Endothelial cell (in vitro differentiated cells): ENCODE measurements at regions not wholly inside any gene's neighbourhood (a gene's known extent, or its start where the extent isn't known, plus 50 kb on each side); places are given as distances from the start of the nearest gene placed in this dataset.

ENCODE experiments used
- DNase-seq: peaks from one replicate; pipeline ENCODE4 v3.0.0; 2021; ENCODE audit warnings: low spot score
- H3K27ac Mint-ChIP-seq: one replicate; pipeline ENCODE4 v1.8.0; 2021; ENCODE audit warnings: mixed read lengths, inconsistent platforms; ENCODE audit not compliant: unreplicated experiment
- H3K27me3 Mint-ChIP-seq: one replicate; pipeline ENCODE4 v1.8.0; 2021; ENCODE audit warnings: mild to moderate bottlenecking, moderate library complexity, mixed read lengths, inconsistent platforms; ENCODE audit not compliant: unreplicated experiment
- H3K36me3 Mint-ChIP-seq: one replicate; pipeline ENCODE4 v1.8.0; 2021; ENCODE audit warnings: mild to moderate bottlenecking, low read depth, mixed read lengths, inconsistent platforms; ENCODE audit not compliant: unreplicated experiment
- H3K4me1 Mint-ChIP-seq: one replicate; pipeline ENCODE4 v1.8.0; 2021; ENCODE audit warnings: mild to moderate bottlenecking, mixed read lengths, inconsistent platforms; ENCODE audit not compliant: unreplicated experiment
- H3K4me3 Mint-ChIP-seq: one replicate; pipeline ENCODE4 v1.8.0; 2021; ENCODE audit warnings: mild to moderate bottlenecking, mixed read lengths, inconsistent platforms; ENCODE audit not compliant: unreplicated experiment
- H3K9me3 Mint-ChIP-seq: one replicate; pipeline ENCODE4 v1.8.0; 2021; ENCODE audit warnings: mixed read lengths, inconsistent platforms; ENCODE audit not compliant: unreplicated experiment
- TF ChIP-seq, protein P1 (sequence below): fragments of 200-600 bp; sonication (generic); IDR thresholded peaks from one replicate; pipeline ENCODE4 v1.5.0; 2021; ENCODE audit warnings: antibody characterized with exemption; ENCODE audit not compliant: unreplicated experiment

DNA sequence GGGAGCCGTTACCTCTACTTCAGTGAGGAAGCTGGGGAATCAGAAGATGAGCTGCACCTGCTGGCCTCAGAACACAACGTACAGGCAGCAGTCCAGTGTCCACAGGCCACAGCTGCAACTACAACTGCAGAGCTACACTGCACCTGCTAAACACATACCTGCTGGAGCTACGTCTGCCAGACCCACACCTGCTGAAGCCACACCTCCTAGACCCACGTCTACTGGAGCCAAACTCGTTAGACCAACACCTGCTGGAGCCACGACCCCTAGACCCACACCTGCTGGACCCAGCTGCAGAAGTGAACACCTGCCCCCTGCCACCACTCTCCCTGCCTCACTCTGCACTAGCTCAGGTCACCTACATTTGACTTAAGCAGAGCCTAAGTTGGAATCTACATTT, 169.9 kb downstream of the USP12 start:
- peaks cover 5% of the 10 kb centered on the region for H3K36me3 Mint-ChIP-seq
- TF ChIP-seq, protein P1, sequence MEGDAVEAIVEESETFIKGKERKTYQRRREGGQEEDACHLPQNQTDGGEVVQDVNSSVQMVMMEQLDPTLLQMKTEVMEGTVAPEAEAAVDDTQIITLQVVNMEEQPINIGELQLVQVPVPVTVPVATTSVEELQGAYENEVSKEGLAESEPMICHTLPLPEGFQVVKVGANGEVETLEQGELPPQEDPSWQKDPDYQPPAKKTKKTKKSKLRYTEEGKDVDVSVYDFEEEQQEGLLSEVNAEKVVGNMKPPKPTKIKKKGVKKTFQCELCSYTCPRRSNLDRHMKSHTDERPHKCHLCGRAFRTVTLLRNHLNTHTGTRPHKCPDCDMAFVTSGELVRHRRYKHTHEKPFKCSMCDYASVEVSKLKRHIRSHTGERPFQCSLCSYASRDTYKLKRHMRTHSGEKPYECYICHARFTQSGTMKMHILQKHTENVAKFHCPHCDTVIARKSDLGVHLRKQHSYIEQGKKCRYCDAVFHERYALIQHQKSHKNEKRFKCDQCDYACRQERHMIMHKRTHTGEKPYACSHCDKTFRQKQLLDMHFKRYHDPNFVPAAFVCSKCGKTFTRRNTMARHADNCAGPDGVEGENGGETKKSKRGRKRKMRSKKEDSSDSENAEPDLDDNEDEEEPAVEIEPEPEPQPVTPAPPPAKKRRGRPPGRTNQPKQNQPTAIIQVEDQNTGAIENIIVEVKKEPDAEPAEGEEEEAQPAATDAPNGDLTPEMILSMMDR = no peak
- no peak for DNase-seq
- no peak overlapping the region for H3K4me3 Mint-ChIP-seq
- H3K27ac Mint-ChIP-seq = no peak overlapping the region
- H3K4me1 Mint-ChIP-seq = peaks cover 29% of the 10 kb centered on the region
- H3K9me3 Mint-ChIP-seq = no peaks in the 10 kb centered on the region
- H3K27me3 Mint-ChIP-seq = peaks cover 12% of the 10 kb centered on the region

DNA sequence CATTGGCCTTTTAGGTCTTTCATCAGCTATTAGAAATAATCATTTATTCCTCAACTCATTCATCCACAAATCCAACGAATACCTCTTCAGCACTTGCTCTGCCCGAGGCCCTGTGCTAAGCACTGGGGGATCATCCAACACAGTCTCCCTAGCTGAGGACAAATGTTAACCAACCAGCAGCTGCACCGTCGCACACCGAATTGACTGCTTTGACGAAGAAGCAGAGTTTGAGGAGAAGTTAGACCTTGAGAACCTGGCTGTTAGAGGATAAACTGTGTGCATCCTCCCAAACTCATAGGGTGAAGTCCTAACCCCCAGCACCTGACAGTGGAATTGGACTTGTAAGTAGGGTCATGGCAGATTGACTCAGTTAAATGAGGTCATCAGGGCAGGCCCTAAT, 170.9 kb downstream of the USP12 start:
- Mint-ChIP-seq H3K27ac (no peak overlapping the region), H3K4me1 (peaks cover 28% of the 10 kb centered on the region), H3K36me3 (peaks cover 5% of the 10 kb centered on the region), H3K4me3 (no peak overlapping the region), H3K27me3 (peaks cover 12% of the 10 kb centered on the region), H3K9me3 (no peaks in the 10 kb centered on the region)
- no peak for DNase-seq
- TF ChIP-seq, protein P1 = no peak

DNA sequence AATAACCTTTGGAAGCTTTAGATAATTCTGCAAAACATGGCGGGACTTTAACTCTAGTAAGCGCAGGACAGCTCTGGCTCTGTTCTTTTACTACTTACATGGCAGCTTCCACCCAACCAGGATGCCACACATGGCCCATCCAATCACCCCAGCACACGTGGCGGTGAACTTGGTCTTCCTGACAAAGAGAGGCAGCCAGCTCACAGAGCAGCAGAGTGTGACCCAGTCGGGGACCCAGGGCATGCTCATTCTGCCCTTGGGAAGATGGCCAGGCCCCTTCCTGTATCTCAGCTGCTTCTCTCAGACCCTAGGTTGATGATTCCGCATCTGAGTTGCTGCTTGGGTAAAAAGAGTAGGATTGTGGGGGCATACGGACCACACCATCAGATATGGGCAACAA, 172.1 kb downstream of the USP12 start:
- no peak for DNase-seq
- peaks cover 5% of the 10 kb centered on the region for H3K36me3 Mint-ChIP-seq
- peak overlapping the region; percentile 28 for H3K27ac Mint-ChIP-seq
- H3K9me3 Mint-ChIP-seq = no peaks in the 10 kb centered on the region
- H3K4me1 Mint-ChIP-seq = peaks cover 23% of the 10 kb centered on the region
- H3K27me3 Mint-ChIP-seq = peaks cover 7% of the 10 kb centered on the region
- H3K4me3 Mint-ChIP-seq = no peak overlapping the region
- TF ChIP-seq, protein P1 = no peak

DNA sequence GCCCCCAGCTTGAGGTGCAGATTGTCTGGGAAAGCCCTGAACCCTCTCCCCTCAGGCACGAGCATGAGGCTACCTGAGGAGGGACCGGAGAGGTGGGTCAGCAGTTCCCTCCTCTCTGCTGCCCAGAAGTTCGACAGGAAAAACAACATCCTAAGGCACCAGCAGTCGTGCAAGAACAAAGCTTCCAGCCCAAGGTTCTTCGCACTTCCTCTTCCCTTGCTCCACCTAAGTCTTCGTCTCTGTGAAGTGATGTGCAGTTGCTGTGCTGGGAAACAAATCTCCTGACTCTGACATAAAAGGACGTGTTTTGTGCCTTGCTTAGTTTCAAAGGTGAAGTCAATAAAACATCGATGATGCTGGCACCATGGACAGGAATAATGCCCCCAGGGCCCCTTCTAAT, 173.3 kb downstream of the USP12 start:
- peaks cover 7% of the 10 kb centered on the region for H3K27me3 Mint-ChIP-seq
- DNase-seq = no peak
- no peaks in the 10 kb centered on the region for H3K36me3 Mint-ChIP-seq
- H3K27ac Mint-ChIP-seq = peak overlapping the region; percentile 22
- no peaks in the 10 kb centered on the region for H3K9me3 Mint-ChIP-seq
- TF ChIP-seq, protein P1 = no peak
- no peak overlapping the region for H3K4me3 Mint-ChIP-seq
- H3K4me1 Mint-ChIP-seq = peaks cover 23% of the 10 kb centered on the region

DNA sequence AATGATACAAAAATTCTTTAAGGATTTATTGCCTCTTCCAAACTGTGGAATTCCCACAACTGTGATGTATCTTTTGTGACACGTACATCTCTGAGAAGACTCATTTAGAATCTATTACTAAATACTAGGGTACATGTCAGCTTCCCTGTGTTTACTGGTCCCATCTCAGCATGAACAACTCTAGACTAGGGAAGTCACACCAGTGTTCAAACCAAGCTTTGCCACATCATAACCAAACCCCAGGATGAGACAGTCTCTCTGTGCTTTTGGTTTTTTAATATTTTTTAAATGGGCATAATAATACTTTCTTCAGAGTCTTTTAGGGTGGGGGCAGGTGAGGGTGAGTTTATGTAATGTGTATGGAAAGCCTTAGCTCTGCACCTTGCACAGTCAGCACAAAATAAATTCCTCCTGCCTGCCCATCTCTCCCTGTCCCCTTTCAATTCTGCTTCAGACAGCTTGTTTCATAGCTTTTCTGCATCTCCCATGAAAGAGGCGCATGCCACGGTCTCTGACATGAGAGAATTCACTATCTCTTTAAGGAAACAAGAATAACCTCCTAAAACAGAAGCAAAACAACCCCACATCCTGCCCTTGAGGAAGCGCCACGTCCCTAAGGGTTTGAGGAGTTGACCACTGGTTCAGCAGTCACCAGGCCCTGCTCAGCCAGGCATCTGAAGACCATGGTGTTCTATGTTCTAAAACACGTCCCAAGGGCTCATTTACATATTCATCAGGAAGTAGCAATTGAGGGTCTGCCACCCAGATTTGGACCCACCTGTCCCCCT, 174.5 kb downstream of the USP12 start:
- no peaks in the 10 kb centered on the region for H3K36me3 Mint-ChIP-seq
- H3K27ac Mint-ChIP-seq = peak overlapping the region; percentile 44
- H3K4me1 Mint-ChIP-seq = peaks cover 23% of the 10 kb centered on the region
- no peak for DNase-seq
- no peaks in the 10 kb centered on the region for H3K9me3 Mint-ChIP-seq
- H3K27me3 Mint-ChIP-seq = peaks cover 7% of the 10 kb centered on the region
- TF ChIP-seq, protein P1 = no peak
- H3K4me3 Mint-ChIP-seq = no peak overlapping the region
